Panc1 (cell line): ENCODE measurements at regions not wholly inside any gene's neighbourhood (a gene's known extent, or its start where the extent isn't known, plus 50 kb on each side); places are given as distances from the start of the nearest gene placed in this dataset.

ENCODE experiments used
- ATAC-seq: fragments of 200-7000 bp; cut with Tn5 transposase; 2 replicates; pipeline ENCODE4 v1.9.1; 2020; ENCODE audit warnings: mild to moderate bottlenecking, moderate library complexity
- BruUV-seq: library from RNA; stranded (reverse); fragments of 400-500 nt; replicated peaks from 2 replicates; lab custom pipeline; 2021; lab: Mats Ljungman, UMichigan
- CTCF ChIA-PET: fragments of 300-600 bp; sonication (Branson Sonifier 250); formaldehyde crosslinking; loops from one replicate; lab custom pipeline; 2022; ENCODE audit warnings: antibody characterized with exemption; lab: Charles Lee
- POLR2A ChIA-PET: fragments of 300-600 bp; sonication (Branson Sonifier 250); formaldehyde crosslinking; loops from one replicate; lab custom pipeline; 2022; ENCODE audit warnings: antibody characterized with exemption; lab: Charles Lee
- DNase-seq: peaks from one replicate; pipeline ENCODE4 v3.0.0-alpha.2; 2010; ENCODE audit warnings: low read depth, low spot score
- H3K27ac ChIP-seq: 2 replicates; pipeline ENCODE4 v1.5.1; 2011; ENCODE audit warnings: mild to moderate bottlenecking, low read length, inconsistent platforms
- H3K27me3 ChIP-seq: fragments of 200-500 bp; sonication (Bioruptor generic); 2 replicates; pipeline ENCODE4 v1.6.0; 2014; ENCODE audit warnings: low read length, inconsistent platforms; ENCODE audit not compliant: control insufficient read depth, insufficient read depth
- H3K36me3 ChIP-seq: fragments of 200-500 bp; sonication (Bioruptor generic); 2 replicates; pipeline ENCODE4 v1.5.1; 2014; ENCODE audit warnings: inconsistent platforms, mild to moderate bottlenecking, low read length, moderate library complexity; ENCODE audit not compliant: control insufficient read depth, insufficient read depth
- H3K4me1 ChIP-seq: 2 replicates; pipeline ENCODE4 v1.5.1; 2011; ENCODE audit warnings: inconsistent platforms, mild to moderate bottlenecking, low read length, moderate library complexity; ENCODE audit not compliant: control insufficient read depth, insufficient read depth
- H3K4me3 ChIP-seq, 2 experiments: 2 replicates each; pipeline ENCODE4 v1.5.1; 2011 to 2012; ENCODE audit warnings: low read depth in 2 of 2, low read length in 2 of 2, mild to moderate bottlenecking in 2 of 2, inconsistent platforms in 1 of 2, moderate library complexity in 1 of 2
- H3K9me3 ChIP-seq: fragments of 200-500 bp; sonication (Bioruptor generic); 2 replicates; pipeline ENCODE4 v1.5.1; 2014; ENCODE audit warnings: low read depth, mild to moderate bottlenecking, inconsistent platforms, low read length, moderate library complexity; ENCODE audit not compliant: control insufficient read depth, insufficient read depth
- CTCF ChIP-seq: fragments of 450-650 bp; IDR thresholded peaks from 2 replicates; pipeline ENCODE4 v1.5.1; 2017; ENCODE audit warnings: mild to moderate bottlenecking
- POLR2AphosphoS5 ChIP-seq: IDR thresholded peaks from 2 replicates; pipeline ENCODE4 v1.6.1; 2012; ENCODE audit warnings: mild to moderate bottlenecking, low read depth, low read length, moderate library complexity
- SIN3A ChIP-seq: IDR thresholded peaks from 2 replicates; pipeline ENCODE4 v1.6.1; 2012; ENCODE audit warnings: low read depth, mild to moderate bottlenecking, low read length, moderate library complexity, borderline replicate concordance; ENCODE audit not compliant: insufficient read depth
- TCF7L2 ChIP-seq: IDR thresholded peaks from 2 replicates; pipeline ENCODE4 v1.6.1; 2011; ENCODE audit warnings: mild to moderate bottlenecking, low read depth, low read length, inconsistent platforms
- in situ Hi-C: cut with HindIII; loops from 2 replicates; pipeline ENCODE4 v1.10.0; 2016; ENCODE audit warnings: low sequenced_read_pairs, low pct_unique_long_range_greater_than_20kb
- intact Hi-C: fragments of 100-400 bp; cut with micrococcal nuclease; formaldehyde crosslinking; loops from one replicate; pipeline ENCODE4 v1.10.0; 2022; ENCODE audit not compliant: unreplicated experiment
- TF ChIP-seq, protein P1 (sequence below), 2 experiments: IDR thresholded peaks; 2 replicates each; pipeline ENCODE4 v1.6.1; 2011 to 2012; ENCODE audit warnings: low read depth in 2 of 2, control low read depth in 1 of 2, low read length in 1 of 2, mild to moderate bottlenecking in 1 of 2, moderate library complexity in 1 of 2; ENCODE audit not compliant: insufficient read depth in 1 of 2

DNA sequence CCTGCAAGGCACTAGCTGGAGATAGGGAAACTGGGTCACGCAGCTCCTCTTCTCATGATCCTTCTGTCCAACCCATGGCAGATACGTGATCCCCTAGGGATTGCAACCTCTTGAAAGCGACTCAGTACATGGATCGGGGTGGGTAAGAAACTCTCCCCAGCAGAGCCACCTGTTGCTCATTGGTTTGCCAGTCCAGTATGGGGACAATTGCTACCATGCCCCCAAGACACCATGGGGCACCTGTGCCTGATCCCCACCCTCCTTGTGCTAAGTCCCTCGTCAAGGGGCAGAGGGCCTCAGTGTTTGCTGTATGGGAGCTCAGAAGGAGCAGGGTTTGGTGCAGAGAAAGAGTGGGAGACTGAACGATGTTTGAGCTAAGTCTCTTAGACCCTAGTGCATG lies 500.9 kb downstream of the ENC1 start:
- Histone ChIP-seq H3K36me3 (no peaks in the 10 kb centered on the region), H3K4me3 (no peak overlapping the region), H3K27me3 (peaks cover 3% of the 10 kb centered on the region; the same call in 1 of the 2 replicates), H3K4me1 (no peaks in the 10 kb centered on the region), H3K9me3 (no peaks in the 10 kb centered on the region), H3K27ac (no peak overlapping the region)
- DNase-seq (no peak), ATAC-seq (no peak)
- CTCF ChIA-PET = interaction anchor here (0.6 kb wide), 1 partner anchor 220 kb away, joined by 3 read pairs; no protein-coding TSS in a partner anchor
- TF ChIP-seq CTCF = no peak
- TF ChIP-seq, protein P1, sequence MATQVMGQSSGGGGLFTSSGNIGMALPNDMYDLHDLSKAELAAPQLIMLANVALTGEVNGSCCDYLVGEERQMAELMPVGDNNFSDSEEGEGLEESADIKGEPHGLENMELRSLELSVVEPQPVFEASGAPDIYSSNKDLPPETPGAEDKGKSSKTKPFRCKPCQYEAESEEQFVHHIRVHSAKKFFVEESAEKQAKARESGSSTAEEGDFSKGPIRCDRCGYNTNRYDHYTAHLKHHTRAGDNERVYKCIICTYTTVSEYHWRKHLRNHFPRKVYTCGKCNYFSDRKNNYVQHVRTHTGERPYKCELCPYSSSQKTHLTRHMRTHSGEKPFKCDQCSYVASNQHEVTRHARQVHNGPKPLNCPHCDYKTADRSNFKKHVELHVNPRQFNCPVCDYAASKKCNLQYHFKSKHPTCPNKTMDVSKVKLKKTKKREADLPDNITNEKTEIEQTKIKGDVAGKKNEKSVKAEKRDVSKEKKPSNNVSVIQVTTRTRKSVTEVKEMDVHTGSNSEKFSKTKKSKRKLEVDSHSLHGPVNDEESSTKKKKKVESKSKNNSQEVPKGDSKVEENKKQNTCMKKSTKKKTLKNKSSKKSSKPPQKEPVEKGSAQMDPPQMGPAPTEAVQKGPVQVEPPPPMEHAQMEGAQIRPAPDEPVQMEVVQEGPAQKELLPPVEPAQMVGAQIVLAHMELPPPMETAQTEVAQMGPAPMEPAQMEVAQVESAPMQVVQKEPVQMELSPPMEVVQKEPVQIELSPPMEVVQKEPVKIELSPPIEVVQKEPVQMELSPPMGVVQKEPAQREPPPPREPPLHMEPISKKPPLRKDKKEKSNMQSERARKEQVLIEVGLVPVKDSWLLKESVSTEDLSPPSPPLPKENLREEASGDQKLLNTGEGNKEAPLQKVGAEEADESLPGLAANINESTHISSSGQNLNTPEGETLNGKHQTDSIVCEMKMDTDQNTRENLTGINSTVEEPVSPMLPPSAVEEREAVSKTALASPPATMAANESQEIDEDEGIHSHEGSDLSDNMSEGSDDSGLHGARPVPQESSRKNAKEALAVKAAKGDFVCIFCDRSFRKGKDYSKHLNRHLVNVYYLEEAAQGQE (IDR thresholded peaks at IDR 0.05; ENCODE audit: insufficient read depth in 1 of 2, low read depth in 2 of 2, low read length in 1 of 2) = no peak
- TF ChIP-seq POLR2AphosphoS5 = no peak
- no peak for TF ChIP-seq TCF7L2
- no peak for TF ChIP-seq SIN3A
- in situ Hi-C loops = no loop called here
- BruUV-seq = no TSS peak
- POLR2A ChIA-PET = no interaction called here
- intact Hi-C loops = no loop called here

- intact Hi-C loops = no loop called here
- ATAC-seq (no peak), DNase-seq (no peak)
- no peaks in the 10 kb centered on the region for H3K4me1 ChIP-seq
- H3K4me3 ChIP-seq = no peak overlapping the region
- H3K27ac ChIP-seq = no peak overlapping the region
- peaks cover 3% of the 10 kb centered on the region; the same call in 1 of the 2 replicates for H3K27me3 ChIP-seq
- no TSS peak for BruUV-seq
- H3K36me3 ChIP-seq = no peaks in the 10 kb centered on the region
- ChIA-PET POLR2A (no interaction called here), CTCF (interaction anchor here (0.6 kb wide), 1 partner anchor 219 kb away, joined by 3 read pairs; no protein-coding TSS in a partner anchor)
- TF ChIP-seq, protein P1 (IDR thresholded peaks at IDR 0.05; ENCODE audit: insufficient read depth in 1 of 2, low read depth in 2 of 2, low read length in 1 of 2) = no peak
- no peak for TF ChIP-seq TCF7L2
- no peak for TF ChIP-seq CTCF
- TF ChIP-seq POLR2AphosphoS5 = no peak
- TF ChIP-seq SIN3A = no peak
- H3K9me3 ChIP-seq = no peaks in the 10 kb centered on the region
- in situ Hi-C loops = no loop called here
Measured at GRCh38 chr5:74138721-74139120, 501.8 kb downstream of the ENC1 start.
